ENCODE measurements at regions not wholly inside any gene's neighbourhood (a gene's known extent, or its start where the extent isn't known, plus 50 kb on each side); places are given as distances from the start of the nearest gene placed in this dataset.
"Not testable (repeated sequence)": the region's sequence is repeated elsewhere in the genome, so short reads cannot be mapped to it uniquely, and the experiment has no call there.

GRCh38 chr12:108421082-108421481, 82.0 kb upstream of the CMKLR1 start:
- CTCF ChIA-PET; H3K4me3 Mint-ChIP-seq; POLR2A ChIA-PET; H3K36me3 Mint-ChIP-seq (ENCODE audit: low read depth); H3K9me3 Mint-ChIP-seq (ENCODE audit: low read depth); H3K4me1 Mint-ChIP-seq; intact Hi-C loops (cut with DNase I, micrococcal nuclease); ATAC-seq; H3K27ac Mint-ChIP-seq; DNase-seq; H3K27me3 Mint-ChIP-seq: not testable (repeated sequence)

GRCh38 chr12:108420421-108420820, 81.3 kb upstream of the CMKLR1 start:
- POLR2A ChIA-PET; DNase-seq; H3K27me3 Mint-ChIP-seq; H3K4me1 Mint-ChIP-seq; H3K36me3 Mint-ChIP-seq (ENCODE audit: low read depth); H3K27ac Mint-ChIP-seq; H3K9me3 Mint-ChIP-seq (ENCODE audit: low read depth); H3K4me3 Mint-ChIP-seq; ATAC-seq; intact Hi-C loops (cut with DNase I, micrococcal nuclease): not testable (repeated sequence)
- CTCF ChIA-PET: interaction anchor here (0.6 kb wide), 1 partner anchor 512 kb away, joined by 3 read pairs; no protein-coding TSS in a partner anchor

- Mint-ChIP-seq H3K36me3 (ENCODE audit: low read depth) (no peaks in the 10 kb centered on the region), H3K27me3 (peaks cover 4% of the 10 kb centered on the region), H3K27ac (no peak overlapping the region), H3K9me3 (ENCODE audit: low read depth) (no peaks in the 10 kb centered on the region), H3K4me3 (no peak overlapping the region), H3K4me1 (no peaks in the 10 kb centered on the region)
- DNase-seq: no peak
- no peak for ATAC-seq
- intact Hi-C loops (cut with DNase I, micrococcal nuclease): loop anchor here in 1 of 2 experiments (5.0 kb wide), 1 partner anchor 382 kb away; no protein-coding TSS in a partner anchor
- CTCF ChIA-PET: interaction anchor here (0.6 kb wide), 1 partner anchor 513 kb away, joined by 3 read pairs; no protein-coding TSS in a partner anchor
- POLR2A ChIA-PET: no interaction called here
Observed at GRCh38 chr12:108419949-108420348, 80.8 kb upstream of the CMKLR1 start.

GRCh38 chr12:108418164-108418890, 79.2 kb upstream of the CMKLR1 start:
- H3K4me1 Mint-ChIP-seq: no peaks in the 10 kb centered on the region
- ATAC-seq (no peak), DNase-seq (no peak)
- intact Hi-C loops (cut with DNase I, micrococcal nuclease): loop anchor here in 1 of 2 experiments (5.0 kb wide), 1 partner anchor 384 kb away; no protein-coding TSS in a partner anchor
- no peaks in the 10 kb centered on the region for H3K9me3 Mint-ChIP-seq (ENCODE audit: low read depth)
- POLR2A ChIA-PET: no interaction called here
- H3K36me3 Mint-ChIP-seq (ENCODE audit: low read depth): no peaks in the 10 kb centered on the region
- H3K27me3 Mint-ChIP-seq: peaks cover 3% of the 10 kb centered on the region
- no peak overlapping the region for H3K4me3 Mint-ChIP-seq
- CTCF ChIA-PET: no interaction called here
- no peak overlapping the region for H3K27ac Mint-ChIP-seq

GRCh38 chr12:108414021-108414420, 74.9 kb upstream of the CMKLR1 start:
- ChIA-PET CTCF (interaction anchor here (0.8 kb wide), 1 partner anchor 37 kb away, joined by 3 read pairs; no protein-coding TSS in a partner anchor), POLR2A (no interaction called here)
- no peaks in the 10 kb centered on the region for H3K9me3 Mint-ChIP-seq (ENCODE audit: low read depth)
- no peaks in the 10 kb centered on the region for H3K4me1 Mint-ChIP-seq
- no peak for DNase-seq
- no peak overlapping the region for H3K4me3 Mint-ChIP-seq
- H3K27ac Mint-ChIP-seq: no peak overlapping the region
- no peak for ATAC-seq
- no peaks in the 10 kb centered on the region for H3K36me3 Mint-ChIP-seq (ENCODE audit: low read depth)
- H3K27me3 Mint-ChIP-seq: peaks cover 9% of the 10 kb centered on the region
- intact Hi-C loops (cut with DNase I, micrococcal nuclease): no loop called here

- intact Hi-C loops (cut with DNase I, micrococcal nuclease): no loop called here
- H3K4me3 Mint-ChIP-seq: no peak overlapping the region
Observed at GRCh38 chr12:108410689-108411088, 71.6 kb upstream of the CMKLR1 start.

GRCh38 chr12:108409481-108409880, 70.4 kb upstream of the CMKLR1 start:
- ChIA-PET CTCF (interaction anchor here (0.6 kb wide), 2 partner anchors 55 to 610 kb away, joined by 3 read pairs; no protein-coding TSS in a partner anchor), POLR2A (no interaction called here)
- peaks cover 12% of the 10 kb centered on the region for H3K27me3 Mint-ChIP-seq
- DNase-seq: no peak
- intact Hi-C loops (cut with DNase I, micrococcal nuclease): no loop called here
- no peak overlapping the region for H3K27ac Mint-ChIP-seq
- no peak overlapping the region for H3K4me3 Mint-ChIP-seq
- H3K9me3 Mint-ChIP-seq (ENCODE audit: low read depth): peaks cover 9% of the 10 kb centered on the region
- ATAC-seq: no peak
- H3K36me3 Mint-ChIP-seq (ENCODE audit: low read depth): no peaks in the 10 kb centered on the region
- H3K4me1 Mint-ChIP-seq: no peaks in the 10 kb centered on the region

More at GRCh38 chr12:108410689-108411088, 71.6 kb upstream of the CMKLR1 start:
- ChIA-PET POLR2A (no interaction called here), CTCF (interaction anchor here (0.6 kb wide), 1 partner anchor 483 kb away, joined by 3 read pairs; no protein-coding TSS in a partner anchor)
- no peak overlapping the region for H3K27ac Mint-ChIP-seq
- peaks cover 12% of the 10 kb centered on the region for H3K27me3 Mint-ChIP-seq
- no peaks in the 10 kb centered on the region for H3K4me1 Mint-ChIP-seq
- no peak for ATAC-seq
- H3K36me3 Mint-ChIP-seq (ENCODE audit: low read depth): no peaks in the 10 kb centered on the region
- DNase-seq: no peak
- peaks cover 7% of the 10 kb centered on the region for H3K9me3 Mint-ChIP-seq (ENCODE audit: low read depth)

- Mint-ChIP-seq H3K9me3 (ENCODE audit: low read depth) (peaks cover 9% of the 10 kb centered on the region), H3K36me3 (ENCODE audit: low read depth) (no peaks in the 10 kb centered on the region), H3K4me3 (no peak overlapping the region), H3K27me3 (peaks cover 5% of the 10 kb centered on the region), H3K4me1 (no peaks in the 10 kb centered on the region), H3K27ac (no peak overlapping the region)
- CTCF ChIA-PET: interaction anchor here (0.7 kb wide), 1 partner anchor 414 kb away, joined by 3 read pairs; no protein-coding TSS in a partner anchor
- DNase-seq (no peak), ATAC-seq (no peak)
- POLR2A ChIA-PET: no interaction called here
- intact Hi-C loops (cut with DNase I, micrococcal nuclease): no loop called here
Observed at GRCh38 chr12:108403952-108404351, 64.8 kb upstream of the CMKLR1 start.

GRCh38 chr12:108401964-108402363, 62.9 kb upstream of the CMKLR1 start:
- CTCF ChIA-PET: no interaction called here
- intact Hi-C loops (cut with DNase I, micrococcal nuclease): no loop called here

GRCh38 chr12:108400900-108401480, 61.9 kb upstream of the CMKLR1 start:
- ChIA-PET CTCF (interaction anchor here (0.6 kb wide), 1 partner anchor 87 kb away, joined by 3 read pairs; no protein-coding TSS in a partner anchor), POLR2A (no interaction called here)
- ATAC-seq (no peak), DNase-seq (no peak)
- peaks cover 2% of the 10 kb centered on the region for H3K27me3 Mint-ChIP-seq
- no peaks in the 10 kb centered on the region for H3K4me1 Mint-ChIP-seq
- H3K4me3 Mint-ChIP-seq: no peak overlapping the region
- H3K27ac Mint-ChIP-seq: no peak overlapping the region
- intact Hi-C loops (cut with DNase I, micrococcal nuclease): no loop called here
- H3K9me3 Mint-ChIP-seq (ENCODE audit: low read depth): peaks cover 6% of the 10 kb centered on the region
- no peaks in the 10 kb centered on the region for H3K36me3 Mint-ChIP-seq (ENCODE audit: low read depth)

More at GRCh38 chr12:108401964-108402363, 62.9 kb upstream of the CMKLR1 start:
- Mint-ChIP-seq H3K27me3 (peaks cover 5% of the 10 kb centered on the region), H3K27ac (no peak overlapping the region), H3K4me1 (no peaks in the 10 kb centered on the region), H3K4me3 (no peak overlapping the region), H3K9me3 (ENCODE audit: low read depth) (peaks cover 9% of the 10 kb centered on the region), H3K36me3 (ENCODE audit: low read depth) (no peaks in the 10 kb centered on the region)
- DNase-seq: no peak
- POLR2A ChIA-PET: no interaction called here
- ATAC-seq: no peak

GRCh38 chr12:108400481-108400880, 61.4 kb upstream of the CMKLR1 start:
- H3K27ac Mint-ChIP-seq: no peak overlapping the region
- H3K4me1 Mint-ChIP-seq: no peaks in the 10 kb centered on the region
- ChIA-PET CTCF (no interaction called here), POLR2A (no interaction called here)
- peaks cover 5% of the 10 kb centered on the region for H3K27me3 Mint-ChIP-seq
- no peak for ATAC-seq
- peaks cover under 1% of the 10 kb centered on the region for H3K9me3 Mint-ChIP-seq (ENCODE audit: low read depth)
- H3K36me3 Mint-ChIP-seq (ENCODE audit: low read depth): no peaks in the 10 kb centered on the region
- H3K4me3 Mint-ChIP-seq: no peak overlapping the region
- DNase-seq: no peak
- intact Hi-C loops (cut with DNase I, micrococcal nuclease): no loop called here

- intact Hi-C loops (cut with DNase I, micrococcal nuclease): no loop called here
- ChIA-PET CTCF (no interaction called here), POLR2A (interaction anchor here (0.5 kb wide), 1 partner anchor 1210 kb away, joined by 6 read pairs; no protein-coding TSS in a partner anchor)
- H3K4me1 Mint-ChIP-seq: no peaks in the 10 kb centered on the region
- no peaks in the 10 kb centered on the region for H3K9me3 Mint-ChIP-seq (ENCODE audit: low read depth)
- no peak overlapping the region for H3K27ac Mint-ChIP-seq
- H3K27me3 Mint-ChIP-seq: peaks cover 5% of the 10 kb centered on the region
- DNase-seq: no peak
- ATAC-seq: no peak
- no peak overlapping the region for H3K4me3 Mint-ChIP-seq
- H3K36me3 Mint-ChIP-seq (ENCODE audit: low read depth): no peaks in the 10 kb centered on the region
Observed at GRCh38 chr12:108400056-108400455, 60.9 kb upstream of the CMKLR1 start.

All from activated CD4-positive, alpha-beta T cell treated with anti-CD3 and anti-CD28 coated beads for 36 hours (primary cell).